ENCODE measurements at regions not wholly inside any gene's neighbourhood (a gene's known extent, or its start where the extent isn't known, plus 50 kb on each side); places are given as distances from the start of the nearest gene placed in this dataset.

DNA sequence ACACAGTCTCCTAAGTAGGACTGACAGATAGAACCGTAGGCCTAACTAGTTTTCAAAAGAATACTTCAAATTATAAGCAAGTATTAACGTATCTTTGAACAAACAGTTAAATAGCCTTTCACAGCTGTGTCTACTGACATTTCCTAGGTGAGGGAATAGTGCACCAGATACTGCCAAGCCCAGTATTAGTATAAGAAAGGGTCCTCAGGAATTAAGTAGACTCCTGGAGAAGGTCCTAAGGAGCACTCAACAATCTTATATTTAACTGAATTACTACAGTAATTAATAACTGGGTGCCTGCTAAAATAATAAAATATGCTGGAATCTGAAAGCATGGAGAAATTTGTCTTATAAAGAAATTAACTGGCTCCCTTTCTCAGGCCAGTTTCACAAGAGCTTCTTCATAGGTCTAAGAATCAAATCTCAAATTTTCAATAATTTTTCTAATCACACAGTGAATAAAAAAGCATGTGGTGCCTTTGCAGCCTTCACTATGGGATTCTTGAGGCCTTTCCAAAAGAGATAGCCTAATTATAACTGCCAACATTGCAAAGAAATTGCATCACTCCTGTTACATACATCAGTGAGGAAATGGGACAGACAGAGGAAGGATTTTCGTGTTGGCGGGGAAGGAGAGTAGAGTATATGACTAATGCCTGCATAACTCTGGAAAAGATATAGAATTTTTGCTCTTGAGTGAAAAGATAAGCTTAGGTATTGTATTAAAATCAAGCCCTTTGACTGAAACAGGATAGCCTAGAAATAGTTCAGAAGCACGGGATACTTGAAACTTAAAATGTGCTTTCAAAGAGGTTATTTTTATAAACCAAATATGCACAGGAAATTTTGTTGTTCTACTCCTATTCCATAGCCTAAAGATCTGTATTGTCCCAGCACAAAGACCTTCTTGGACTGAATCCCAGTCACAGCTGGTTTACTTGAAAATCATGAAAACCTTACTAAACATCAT, 228.6 kb upstream of the STK17B start:
- DNase-seq: peak; percentile 98

DNA sequence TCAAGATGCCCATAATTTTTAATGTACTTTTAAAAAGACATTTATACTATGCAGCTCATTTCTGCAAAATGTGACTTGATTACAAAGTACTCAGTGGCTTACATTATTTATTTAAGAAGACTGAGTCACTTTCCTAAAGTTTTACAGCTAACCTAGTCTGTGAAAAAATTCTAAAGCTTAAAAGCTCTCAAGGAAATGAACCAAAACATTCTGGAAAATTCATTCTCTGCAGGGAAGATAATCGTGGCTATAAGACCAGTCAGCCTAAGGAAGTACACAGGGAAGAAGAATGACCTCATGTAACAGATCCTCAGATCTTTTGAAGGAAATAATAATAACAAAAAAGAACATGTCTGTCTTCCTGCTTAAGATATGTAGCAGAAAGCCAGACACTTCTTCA, 232.1 kb upstream of the STK17B start:
- peak; percentile 92 for DNase-seq

DNA sequence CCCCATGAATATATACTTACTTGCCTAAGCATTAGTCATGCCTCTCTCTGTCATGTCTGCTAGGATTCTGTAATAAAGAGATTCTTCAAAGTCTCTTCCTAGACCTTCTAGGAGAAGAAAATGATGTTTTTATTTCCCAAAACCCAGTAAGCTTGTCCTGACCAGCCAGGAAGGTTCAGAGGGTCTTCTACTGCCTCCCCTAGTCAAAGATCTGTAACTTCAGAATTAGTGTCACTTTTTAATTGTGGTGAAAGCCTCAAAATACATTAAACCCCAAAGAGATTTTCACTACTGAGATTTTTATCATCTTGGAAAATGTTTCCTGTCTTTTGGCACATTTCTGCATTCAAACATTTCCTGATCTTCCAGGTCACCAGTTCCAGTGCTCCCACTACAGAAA, 232.9 kb upstream of the STK17B start:
- DNase-seq: peak; percentile 36

DNA sequence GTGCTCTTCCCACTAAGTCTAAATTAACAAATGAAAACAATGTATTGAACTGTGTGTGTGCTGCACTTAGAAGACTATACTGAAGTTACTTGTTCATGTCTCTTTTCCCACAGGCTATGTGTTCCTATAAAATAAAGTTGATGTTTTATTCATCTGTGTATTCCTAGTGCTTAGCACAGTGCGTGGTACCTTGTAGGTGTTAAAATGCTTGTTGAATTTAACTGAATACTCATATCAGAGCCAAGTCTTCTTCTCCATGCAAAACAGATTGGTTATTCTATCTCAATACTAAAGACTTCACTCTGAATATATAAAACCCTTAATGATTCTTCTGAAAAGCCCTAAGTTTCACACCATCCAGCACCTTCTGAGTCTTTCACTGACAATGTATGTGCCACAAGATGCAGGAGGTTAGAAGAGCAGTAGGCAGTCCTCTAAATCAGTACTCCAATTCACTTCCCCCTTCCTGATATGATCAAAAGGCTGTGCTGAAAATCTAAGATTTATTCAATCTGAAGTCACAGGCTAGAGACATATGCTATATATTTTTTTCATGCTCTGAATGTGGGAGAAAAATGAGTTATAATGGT, 231.7 kb upstream of the CCDC150 start:
- no peak for DNase-seq

DNA sequence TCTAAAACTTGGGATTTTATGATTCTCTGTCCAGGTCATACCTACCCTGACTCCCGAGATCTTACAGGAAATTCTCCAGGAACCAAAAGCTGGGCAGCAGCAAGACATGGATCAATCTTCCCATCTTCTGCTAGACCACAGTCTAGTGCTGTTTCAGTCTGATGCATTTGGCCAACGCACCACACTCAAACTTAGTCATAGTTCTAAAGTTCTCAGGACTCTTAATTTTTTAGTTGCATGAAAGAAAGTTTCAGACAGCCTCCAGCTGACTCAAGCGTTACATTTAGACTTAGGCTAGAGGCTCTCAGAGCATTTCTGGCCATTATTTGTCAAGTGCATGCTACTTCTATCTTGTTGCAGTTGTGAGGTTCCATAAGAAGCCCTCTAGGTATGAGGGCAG, 230.1 kb upstream of the CCDC150 start:
- no peak for DNase-seq

DNA sequence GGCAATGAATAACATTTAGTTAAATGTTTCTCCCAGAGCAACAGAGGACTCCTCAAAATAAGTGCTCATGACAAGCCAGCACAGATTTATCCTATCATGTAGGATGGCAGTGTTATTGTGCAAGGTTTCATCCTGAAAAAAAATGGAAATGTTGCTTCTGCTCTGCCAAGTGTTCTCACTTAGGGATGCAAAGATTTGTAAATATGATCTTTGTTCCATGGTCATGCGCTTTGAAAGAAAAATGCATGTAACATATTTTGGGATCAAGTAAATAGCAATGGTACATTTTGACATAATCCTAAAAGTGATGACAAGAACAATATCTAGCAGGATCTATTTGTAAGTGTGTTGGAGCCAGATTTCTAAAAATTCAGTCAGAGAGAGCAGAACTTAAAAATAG, 229.5 kb upstream of the CCDC150 start:
- DNase-seq: no peak

DNA sequence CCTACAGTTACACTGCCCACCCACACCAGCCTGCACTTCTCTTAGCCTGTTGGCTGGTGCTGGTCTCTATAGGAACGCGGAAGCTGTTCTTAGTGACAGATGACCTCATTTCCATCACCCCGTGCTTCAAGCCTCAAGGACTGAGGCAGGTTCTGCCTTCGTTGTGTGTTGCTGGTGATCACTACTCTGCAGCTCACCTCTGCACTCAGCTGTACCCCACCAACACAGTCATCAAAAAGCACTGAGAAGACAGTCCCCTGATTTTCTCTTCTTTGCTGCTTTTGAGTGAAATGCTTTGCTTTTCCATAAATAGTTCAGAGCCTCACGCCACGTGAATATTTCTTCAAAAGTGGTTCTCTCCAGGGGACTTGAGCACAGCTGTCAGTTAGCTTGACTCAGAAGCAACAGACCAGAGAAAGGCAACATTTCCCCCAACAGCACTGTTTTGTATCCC, 225.7 kb upstream of the CCDC150 start:
- peak; percentile 57 for DNase-seq

DNA sequence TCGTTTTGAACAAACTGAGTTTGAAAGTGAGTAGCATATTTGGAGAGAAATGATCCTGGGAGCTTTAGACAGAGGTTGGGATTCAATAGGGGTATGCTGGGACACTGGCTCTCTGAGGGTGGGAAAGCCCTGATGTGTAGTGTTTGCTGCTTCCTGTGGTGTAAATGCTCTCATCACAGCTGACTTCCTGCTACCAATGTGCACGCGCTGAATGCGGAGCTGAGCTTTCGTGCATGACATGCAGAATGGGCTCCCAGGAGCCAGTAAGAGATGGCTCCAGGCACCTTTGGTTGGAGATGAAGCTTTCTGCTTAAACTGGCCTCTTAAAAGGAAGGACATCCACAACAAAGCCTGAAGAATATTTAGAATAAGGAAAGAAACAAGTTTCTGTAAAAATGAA, 224.1 kb upstream of the CCDC150 start:
- DNase-seq: no peak

DNA sequence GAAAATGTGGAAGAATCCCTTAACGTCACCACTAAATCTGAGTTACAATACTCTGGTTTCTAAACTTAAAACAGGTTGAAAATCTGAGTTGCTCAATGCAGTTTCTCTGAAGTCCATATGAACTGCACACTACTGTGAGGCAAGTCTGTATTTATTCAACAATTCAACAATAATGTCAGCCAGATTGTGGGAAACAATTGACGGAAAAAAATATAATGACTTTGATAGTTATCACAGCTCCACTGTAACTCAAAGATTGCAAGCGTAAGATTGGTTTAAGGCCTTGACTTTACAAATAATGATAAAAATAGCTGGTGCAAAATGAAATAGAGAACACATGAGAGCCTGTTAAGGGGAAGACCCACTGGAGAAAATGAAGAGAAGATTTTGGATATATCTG, 219.4 kb upstream of the CCDC150 start:
- no peak for DNase-seq

DNA sequence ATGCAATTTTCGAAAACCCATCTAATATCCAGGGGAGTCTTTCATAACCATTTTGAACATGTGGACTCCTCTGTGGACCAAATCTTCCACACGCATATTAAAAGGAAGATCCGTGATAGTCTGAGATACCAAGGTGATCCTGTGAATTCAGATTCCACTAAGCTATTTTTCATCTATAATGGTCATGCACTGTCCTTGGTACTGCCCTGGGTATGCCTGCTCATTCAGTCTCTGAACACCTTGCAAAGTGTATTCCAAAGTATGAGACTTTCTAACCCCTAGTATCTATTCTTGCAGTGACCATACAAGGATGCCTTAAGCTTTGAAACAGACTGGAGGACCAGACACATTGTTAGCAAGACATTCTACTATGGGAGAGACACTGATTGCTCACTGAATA, 217.6 kb upstream of the CCDC150 start:
- no peak for DNase-seq

DNA sequence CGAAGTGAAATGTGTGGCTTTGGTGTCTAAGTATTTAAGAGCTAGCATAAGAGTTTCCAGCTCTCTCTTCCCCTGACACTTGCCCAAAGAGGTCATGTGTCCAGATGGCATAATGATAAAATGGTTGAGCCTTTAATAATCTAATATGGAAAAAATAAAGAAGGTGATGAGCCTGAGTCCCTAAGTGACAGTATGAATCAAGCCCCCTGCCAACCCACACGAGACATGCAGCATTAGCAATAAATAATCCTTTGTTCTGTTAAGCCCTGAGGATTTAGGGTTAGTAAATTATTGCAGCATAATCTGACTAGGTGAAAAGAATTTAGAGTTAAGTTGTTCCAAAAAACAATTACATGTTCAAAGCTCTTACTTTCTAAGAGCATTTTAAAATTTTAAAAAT, 217.2 kb upstream of the CCDC150 start:
- no peak for DNase-seq

DNA sequence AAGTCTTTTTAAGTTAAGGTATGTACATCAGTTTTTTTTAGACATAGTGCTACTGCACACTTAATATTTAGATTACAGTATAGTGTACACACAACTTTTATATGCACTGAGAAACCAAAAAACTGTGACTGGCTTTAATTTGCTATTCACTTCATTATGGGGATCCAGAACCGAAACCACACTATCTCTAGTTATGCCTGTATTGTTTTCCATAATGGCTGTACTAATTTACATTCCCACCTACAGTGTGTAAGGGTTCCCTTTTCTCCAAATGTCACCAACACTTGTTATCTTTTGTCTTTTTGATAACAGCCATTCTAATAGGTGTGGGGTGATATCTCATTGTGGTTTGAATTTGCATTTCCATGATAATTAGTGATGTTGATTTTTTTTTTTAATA, 213.4 kb upstream of the CCDC150 start:
- DNase-seq: no peak

DNA sequence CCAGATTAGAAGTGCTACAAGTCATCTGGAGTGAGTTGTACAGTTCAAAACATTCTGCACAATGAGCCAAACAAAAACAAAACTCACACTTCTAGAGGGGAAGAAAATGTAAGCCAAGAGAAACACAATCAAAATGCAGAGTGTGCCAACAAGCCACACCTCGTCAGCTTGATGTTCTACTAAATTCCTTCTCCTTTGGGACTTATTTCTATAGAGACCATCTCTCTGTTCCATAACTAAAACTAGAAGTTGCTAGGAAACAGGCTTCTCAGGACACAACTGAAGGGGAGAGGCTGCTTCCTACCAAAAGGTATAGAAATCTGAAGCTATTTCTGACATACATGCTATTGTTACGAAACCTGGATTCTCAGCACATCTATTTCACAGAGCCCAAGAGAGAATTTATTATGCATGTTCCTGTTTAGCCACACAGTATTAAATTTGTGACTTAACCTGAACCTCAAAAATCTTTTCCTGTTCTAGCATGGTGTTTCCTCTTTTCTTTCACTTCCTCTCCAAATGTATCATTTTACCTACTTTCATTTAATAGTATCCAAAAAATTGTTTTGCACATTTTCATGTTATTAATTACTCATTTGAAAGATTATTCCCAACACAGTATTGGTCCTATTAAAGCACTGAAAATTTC, 211.4 kb upstream of the CCDC150 start:
- no peak for DNase-seq

DNA sequence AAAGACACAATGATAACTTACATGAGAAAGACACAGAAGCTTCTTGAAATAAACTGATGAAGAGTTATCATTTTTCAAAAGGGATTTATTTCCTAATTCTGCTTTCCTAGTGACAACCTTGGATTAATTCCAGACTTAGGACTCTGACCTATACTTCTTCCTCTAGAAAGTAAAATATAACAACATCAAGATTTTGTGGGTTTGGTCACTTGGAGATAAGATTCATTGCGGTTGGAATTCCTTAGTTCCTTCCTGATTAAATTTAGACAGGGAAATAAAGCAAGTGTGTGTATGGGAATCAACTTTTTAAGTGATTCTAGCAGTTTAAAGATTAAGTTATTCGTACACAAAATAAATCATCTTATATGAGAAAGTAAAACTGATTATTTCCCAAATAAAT, 208.4 kb upstream of the CCDC150 start:
- peak; percentile 11 for DNase-seq

DNA sequence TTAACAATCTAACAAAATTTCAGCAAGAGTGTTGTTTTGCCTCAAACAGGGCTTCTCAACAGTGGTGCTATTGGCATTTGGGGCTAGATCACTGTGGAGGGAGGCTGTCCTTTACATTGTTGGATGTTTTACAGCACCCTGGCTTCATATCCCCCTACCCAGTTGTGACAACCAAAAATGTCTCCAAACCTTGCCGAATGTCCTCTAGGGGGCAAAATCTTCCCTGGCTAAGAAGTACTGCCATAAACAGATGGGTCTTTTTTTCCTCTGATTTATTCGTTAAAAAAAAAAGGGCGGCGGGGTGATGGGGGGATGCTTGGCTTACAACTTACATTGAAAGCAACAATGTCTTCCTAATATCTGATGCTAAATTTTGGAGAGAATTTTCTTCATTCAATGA, 207.6 kb upstream of the CCDC150 start:
- peak; percentile 32 for DNase-seq

DNA sequence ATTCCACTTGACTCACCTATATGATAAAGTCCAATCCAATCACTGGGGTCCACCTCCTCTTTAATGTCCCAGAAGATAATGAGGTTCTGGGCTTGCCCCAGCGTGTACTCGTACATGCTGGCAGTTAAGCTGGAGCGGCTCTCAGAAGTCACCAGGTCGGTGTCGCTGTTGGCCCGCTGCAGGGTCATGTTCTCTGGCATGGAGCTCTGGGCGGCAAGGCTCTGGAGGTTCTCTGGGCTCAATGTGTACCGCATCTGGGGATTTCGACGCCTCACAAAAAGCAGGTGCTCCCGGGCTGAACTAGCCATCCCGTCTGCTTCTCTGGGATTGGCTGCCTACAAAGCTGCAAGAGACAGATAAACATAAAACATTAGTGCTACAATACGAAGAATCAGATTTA, 206.4 kb upstream of the CCDC150 start:
- DNase-seq: no peak

DNA sequence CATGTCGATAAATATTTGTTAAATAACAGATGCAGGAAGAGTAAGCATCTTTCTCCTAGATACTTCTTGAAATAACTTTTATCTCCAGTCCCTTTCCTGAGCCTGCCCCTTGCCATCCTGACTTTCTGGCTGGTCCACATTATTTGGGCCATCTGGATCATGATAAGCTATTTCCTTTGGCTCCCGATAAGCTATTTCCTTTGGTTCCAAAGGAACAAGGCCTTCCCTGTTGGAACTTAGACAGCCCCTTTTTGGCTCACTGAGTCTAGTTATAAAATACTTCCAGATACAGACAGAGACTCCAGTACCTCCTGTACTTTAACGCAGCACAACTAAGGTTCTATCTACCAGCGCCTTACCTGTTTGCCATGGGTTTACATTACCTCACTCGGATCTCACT, 205.3 kb upstream of the CCDC150 start:
- DNase-seq: no peak

DNA sequence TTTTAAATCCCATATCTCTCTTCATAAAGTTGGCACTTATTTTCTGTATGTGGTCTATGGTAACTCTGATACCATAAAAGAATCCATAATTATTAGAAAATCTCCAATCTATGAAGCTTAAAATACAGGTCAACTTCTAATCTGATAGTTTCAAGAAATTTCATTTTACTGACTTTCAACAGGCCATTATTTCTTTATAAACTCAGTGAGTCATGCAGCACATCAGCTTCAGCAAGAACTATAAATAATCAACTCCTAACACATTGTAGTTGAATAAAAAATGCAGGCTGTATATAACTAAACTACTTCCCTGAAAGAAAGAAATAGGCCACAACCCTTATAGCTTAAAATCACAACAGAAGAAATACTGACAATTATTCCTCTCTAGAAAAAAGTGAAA, 204.3 kb upstream of the CCDC150 start:
- DNase-seq: peak; percentile 19

DNA sequence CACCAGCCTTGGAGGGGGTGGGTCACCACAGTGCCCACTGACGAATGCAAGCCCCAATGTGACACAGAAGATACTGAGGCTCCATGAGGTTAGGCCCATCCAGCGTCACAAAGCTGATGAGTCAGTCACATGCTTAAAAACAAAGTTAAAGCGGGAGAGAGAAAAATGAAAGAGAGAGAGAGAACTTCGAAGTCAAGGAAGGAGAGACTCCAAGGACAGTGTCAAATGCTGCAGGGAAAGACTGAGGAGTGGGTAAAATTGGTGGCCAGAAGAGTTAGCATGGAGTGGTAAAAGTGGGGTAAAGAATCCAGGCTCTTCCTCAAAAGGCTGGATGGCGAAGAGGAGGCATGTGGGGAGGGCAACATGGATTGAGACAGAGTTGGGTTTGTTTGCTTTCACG, 201.9 kb upstream of the CCDC150 start:
- no peak for DNase-seq

DNA sequence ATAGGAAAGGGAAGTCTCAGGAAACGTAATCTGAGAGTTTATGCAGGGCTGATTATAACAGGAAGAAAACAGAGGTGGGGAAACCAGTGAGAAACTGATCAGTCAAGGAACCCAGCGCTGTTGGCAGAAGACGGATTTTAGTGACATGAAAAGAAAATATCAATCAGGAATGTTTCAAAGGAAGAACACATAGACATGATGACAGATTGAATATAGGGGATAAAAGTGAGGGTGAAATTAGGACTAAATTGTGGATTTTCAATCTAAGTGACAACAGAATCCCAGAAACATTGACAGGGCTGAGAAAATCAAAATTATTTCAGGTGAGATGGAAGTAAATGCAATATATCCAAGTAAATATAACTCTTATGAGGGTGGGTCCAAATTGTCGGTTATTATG, 199.8 kb upstream of the CCDC150 start:
- no peak for DNase-seq

DNA sequence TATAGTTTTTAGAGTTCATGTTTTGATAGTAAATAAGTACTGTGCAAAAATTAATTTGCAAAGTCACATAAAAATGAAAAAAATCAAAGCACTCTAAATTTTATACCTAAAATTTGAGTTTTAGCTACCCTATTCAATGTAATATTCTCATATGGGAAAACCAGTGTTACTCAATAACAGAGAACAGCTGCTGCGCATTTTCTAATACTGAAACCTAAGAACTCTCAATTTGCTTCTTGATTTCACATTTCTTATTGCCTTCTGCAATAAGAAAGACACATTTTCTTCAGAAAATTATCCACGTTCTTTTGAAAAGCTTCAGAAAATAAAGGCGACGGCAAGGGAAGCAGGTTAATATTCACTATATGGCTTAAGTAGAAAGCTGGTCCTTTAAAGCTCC, 199.1 kb upstream of the CCDC150 start:
- DNase-seq: no peak

DNA sequence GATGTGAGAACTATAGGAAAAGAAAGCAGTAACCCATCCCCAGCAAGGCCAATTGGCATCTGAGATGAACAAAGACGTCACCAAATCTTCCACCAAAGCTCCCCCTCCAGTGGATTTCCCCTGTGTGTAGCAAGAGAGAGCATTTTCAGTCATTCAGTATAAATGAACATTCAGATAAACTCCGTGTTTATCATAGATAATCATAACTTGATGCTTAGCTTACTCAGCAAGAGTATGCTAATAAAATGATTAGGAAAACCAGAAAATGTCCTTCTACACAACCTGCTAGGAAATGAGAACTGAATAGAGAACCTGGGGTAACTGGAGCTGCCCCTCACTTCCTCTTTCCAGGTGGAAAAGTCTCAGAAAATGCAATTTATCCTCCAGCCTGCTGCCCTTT, 198.0 kb upstream of the CCDC150 start:
- DNase-seq: no peak

DNA sequence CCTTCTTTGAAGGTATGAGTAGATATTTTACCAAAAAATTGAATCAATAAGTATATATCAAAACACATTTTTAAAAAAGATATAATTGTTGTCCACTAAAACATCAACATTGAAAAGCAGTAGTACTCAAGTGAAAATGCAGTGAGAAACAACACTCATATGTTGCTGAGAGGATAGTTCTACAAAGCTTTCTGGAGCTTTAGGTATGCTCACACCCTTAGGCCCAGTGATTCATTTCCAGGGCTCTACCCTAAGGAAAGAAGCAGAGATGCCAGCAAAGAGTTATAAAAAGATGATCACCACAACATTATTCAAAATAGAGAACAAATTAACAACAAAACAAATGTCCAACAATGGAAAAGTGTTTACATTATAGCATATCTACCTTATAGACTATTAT, 197.3 kb upstream of the CCDC150 start:
- DNase-seq: no peak

DNA sequence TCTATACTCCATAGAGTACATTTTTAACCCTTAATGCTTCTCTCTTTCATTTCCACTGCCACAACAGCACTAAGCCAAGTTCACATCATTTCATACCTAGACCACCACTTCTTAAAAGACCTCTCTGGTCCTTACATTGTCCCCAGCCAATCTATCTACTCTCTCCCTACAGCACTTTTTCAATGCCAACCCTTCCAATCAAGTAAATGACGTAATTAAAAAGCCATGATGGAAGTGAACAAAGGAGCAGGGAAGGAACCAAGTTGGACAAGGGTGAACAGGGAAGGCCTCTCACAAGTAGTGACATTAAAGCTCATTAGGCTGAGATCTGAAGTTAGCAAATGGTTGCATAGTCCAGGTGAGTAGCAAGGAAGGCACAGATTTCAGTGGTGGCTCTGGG, 195.1 kb upstream of the CCDC150 start:
- no peak for DNase-seq

Measured in fibroblast of skin of back (primary cell).